GM12878 (cell line): ENCODE measurements at regions not wholly inside any gene's neighbourhood (a gene's known extent, or its start where the extent isn't known, plus 50 kb on each side); places are given as distances from the start of the nearest gene placed in this dataset.

Source experiments
- ATAC-seq: fragments of 200-7000 bp; cut with Tn5 transposase; 3 replicates; pipeline ENCODE4 v1.9.1; 2020; ENCODE audit warnings: mild to moderate bottlenecking, moderate library complexity
- BruUV-seq: library from RNA; stranded (reverse); fragments of 400-500 nt; replicated peaks from 2 replicates; lab custom pipeline; 2021; lab: Mats Ljungman, UMichigan
- CTCF ChIA-PET: fragments of 300-600 bp; sonication (Branson Sonifier 250); formaldehyde crosslinking; extraction: SDS; loops from one replicate; lab custom pipeline; 2021; ENCODE audit warnings: inconsistent platforms; lab: Yijun Ruan, JAX
- POLR2A ChIA-PET: fragments of 350-600 bp; formaldehyde crosslinking; extraction: SDS; loops from one replicate; lab custom pipeline; 2021; ENCODE audit warnings: inconsistent platforms; lab: Charles Lee
- RAD21 ChIA-PET: fragments of 300-600 bp; sonication (Branson Sonifier 250); formaldehyde crosslinking; loops from one replicate; lab custom pipeline; 2023; ENCODE audit warnings: antibody characterized with exemption; ENCODE audit not compliant: unreplicated experiment; lab: Charles Lee
- SMC1A ChIA-PET: fragments of 300-600 bp; sonication (Branson Sonifier 250); formaldehyde crosslinking; loops from one replicate; lab custom pipeline; 2023; ENCODE audit not compliant: unreplicated experiment, uncharacterized antibody; lab: Charles Lee
- DNase-seq: peaks from one replicate; pipeline ENCODE4 v3.0.0-alpha.2; 2011; ENCODE audit warnings: low read depth, low spot score
- FAIRE-seq: peaks from 3 replicates; lab custom pipeline; 2011; peaks lifted over from hg19 to GRCh38; lab: Jason Lieb, UNC
- H2AFZ ChIP-seq: 2 replicates; pipeline ENCODE4 v1.6.0; 2011; ENCODE audit warnings: low read depth, low read length, control low read depth; ENCODE audit not compliant: control insufficient read depth
- H3K27ac ChIP-seq: 2 replicates; pipeline ENCODE4 v1.5.1; 2011; ENCODE audit warnings: control low read depth; ENCODE audit not compliant: control insufficient read depth, insufficient read depth
- H3K27me3 ChIP-seq, 2 experiments: replicated peaks in 1 of 2; 2 replicates each; pipeline versions ENCODE4 v1.6.0 to v1.6.1; 2011; ENCODE audit warnings: low read length in 1 of 2; ENCODE audit not compliant: control insufficient read depth in 2 of 2, insufficient read depth in 2 of 2
- H3K36me3 ChIP-seq, 2 experiments: 2 replicates each; pipeline ENCODE4 v1.5.1; 2011; ENCODE audit warnings: low read length in 1 of 2; ENCODE audit not compliant: control insufficient read depth in 2 of 2, insufficient read depth in 2 of 2
- H3K4me1 ChIP-seq: 2 replicates; pipeline ENCODE4 v1.6.1; 2011; ENCODE audit warnings: mild to moderate bottlenecking, low read length, moderate library complexity, mixed read lengths; ENCODE audit not compliant: control insufficient read depth, insufficient read depth
- H3K4me2 ChIP-seq: 2 replicates; pipeline ENCODE4 v1.6.0; 2011; ENCODE audit warnings: control low read depth; ENCODE audit not compliant: control insufficient read depth, insufficient read depth
- H3K4me3 ChIP-seq: fragments of 200-600 bp; sonication (generic); 2 replicates; pipeline ENCODE4 v1.5.1; 2016
- H3K79me2 ChIP-seq: 2 replicates; pipeline ENCODE4 v1.6.0; 2011; ENCODE audit warnings: low read length; ENCODE audit not compliant: control insufficient read depth, insufficient read depth
- H3K9ac ChIP-seq: 2 replicates; pipeline ENCODE4 v1.8.0; 2011; ENCODE audit warnings: low read length, control low read depth, mixed read lengths; ENCODE audit not compliant: control insufficient read depth, insufficient read depth
- H3K9me3 ChIP-seq: replicated peaks from 3 replicates; pipeline ENCODE4 v1.5.1; 2011; ENCODE audit warnings: mild to moderate bottlenecking, low read length; ENCODE audit not compliant: control insufficient read depth, insufficient read depth
- H4K20me1 ChIP-seq: 2 replicates; pipeline ENCODE4 v1.6.0; 2011; ENCODE audit not compliant: control insufficient read depth, insufficient read depth
- ASH2L ChIP-seq: fragments of 300-600, 200-600 bp; sonication (generic); IDR thresholded peaks from 2 replicates; pipeline ENCODE4 v1.6.1; 2017; ENCODE audit warnings: low read depth, mild to moderate bottlenecking, borderline replicate concordance
- CREB1 ChIP-seq: IDR thresholded peaks from 2 replicates; pipeline ENCODE4 v1.6.1; 2012; ENCODE audit warnings: low read depth, mild to moderate bottlenecking, inconsistent platforms
- HSF1 ChIP-seq: fragments of 150-350 bp; IDR thresholded peaks from 2 replicates; pipeline ENCODE4 v1.6.1; 2014; ENCODE audit warnings: mild to moderate bottlenecking, low read depth, low read length
- PKNOX1 ChIP-seq: fragments of 450-650 bp; IDR thresholded peaks from 2 replicates; pipeline ENCODE4 v1.6.1; 2016; ENCODE audit warnings: mild to moderate bottlenecking
- SIX5 ChIP-seq: IDR thresholded peaks from 2 replicates; pipeline ENCODE4 v1.6.1; 2011; ENCODE audit warnings: mild to moderate bottlenecking, low read depth, low read length, moderate library complexity; ENCODE audit not compliant: severe bottlenecking
- USF1 ChIP-seq: IDR thresholded peaks from 2 replicates; pipeline ENCODE4 v1.6.1; 2011; ENCODE audit warnings: borderline replicate concordance, low read depth, mild to moderate bottlenecking, moderate library complexity, mixed read lengths, low read length; ENCODE audit not compliant: insufficient read depth; ENCODE audit errors: extremely low read length
- WGBS: methylation state at CpG from one replicate; pipeline ENCODE4 v1.1.6; 2016; ENCODE audit warnings: low lambda C conversion rate; ENCODE audit not compliant: insufficient replicate concordance, insufficient coverage; ENCODE audit errors: missing lambda C conversion rate; 5-methylcytosine and 5-hydroxymethylcytosine counted together
- in situ Hi-C: fragments of 300-500 bp; cut with MboI; formaldehyde crosslinking; loops from 9 replicates; pipeline ENCODE4 v1.14.3; 2018; ENCODE audit warnings: mixed read lengths
- intact Hi-C: fragments of 100-400 bp; cut with micrococcal nuclease; formaldehyde crosslinking; loops from one replicate; pipeline ENCODE4 v1.14.2; 2022; ENCODE audit not compliant: unreplicated experiment

DNA sequence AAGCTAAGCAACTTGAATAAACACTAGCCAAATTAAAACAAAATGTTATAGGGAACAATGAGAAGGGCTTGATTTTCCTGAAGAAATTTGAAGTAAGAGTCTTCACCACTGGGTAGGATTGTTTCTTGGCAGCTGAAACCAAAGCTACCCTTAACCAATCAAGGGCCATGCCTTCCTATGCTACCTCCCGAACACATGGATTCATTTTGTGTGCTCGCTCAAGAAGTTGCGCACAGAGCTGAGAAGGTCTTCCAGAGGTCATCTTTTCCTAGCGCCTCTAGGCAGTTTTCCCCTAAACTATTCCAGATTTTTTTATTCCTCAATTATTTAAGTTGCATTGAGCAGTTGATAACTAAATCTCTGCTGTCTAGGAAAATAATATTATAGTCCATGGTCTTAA, 264.6 kb downstream of the RBM43 start:
- WGBS, result 74% methylated on average over 4 of the region's 4 CpGs
- no peak for ATAC-seq
- POLR2A ChIA-PET, result no interaction called here
- FAIRE-seq, result no peak
- Histone ChIP-seq H3K4me2 (no peak overlapping the region), H4K20me1 (no peaks in the 10 kb centered on the region)
- TF ChIP-seq SIX5 (no peak), CREB1 (no peak), PKNOX1 (no peak), ASH2L (no peak), USF1 (no peak), HSF1 (no peak)
- TF ChIP-seq, all 136 proteins: peak for 0
- Histone ChIP-seq H3K9ac (no peak overlapping the region), H3K4me3 (no peak overlapping the region), H3K4me1 (no peaks in the 10 kb centered on the region), H2AFZ (no peak overlapping the region), H3K79me2 (no peaks in the 10 kb centered on the region), H3K9me3 (no peaks in the 10 kb centered on the region), H3K27me3 (no peaks in the 10 kb centered on the region), H3K36me3 (no peaks in the 10 kb centered on the region), H3K27ac (no peak overlapping the region)
- no peak for DNase-seq
- CTCF ChIA-PET, result interaction anchor here (1.1 kb wide), 1 partner anchor 15 kb away, joined by 3 read pairs; no protein-coding TSS in a partner anchor
- RAD21 ChIA-PET, result no interaction called here
- in situ Hi-C loops (no loop called here), intact Hi-C loops (no loop called here)
- SMC1A ChIA-PET, result no interaction called here
- BruUV-seq, result no TSS peak
